Epithelial cell of esophagus (primary cell): ENCODE measurements at regions not wholly inside any gene's neighbourhood (a gene's known extent, or its start where the extent isn't known, plus 50 kb on each side); places are given as distances from the start of the nearest gene placed in this dataset.

Source experiments
- DNase-seq: peaks from one replicate; pipeline ENCODE4 v3.0.0; 2010; ENCODE audit warnings: low read depth
- H3K4me3 ChIP-seq: 2 replicates; pipeline ENCODE4 v1.5.1; 2011; ENCODE audit warnings: mild to moderate bottlenecking, low read length, control low read depth
- CTCF ChIP-seq: IDR thresholded peaks from 2 replicates; pipeline ENCODE4 v1.5.1; 2011; ENCODE audit warnings: low read depth, mild to moderate bottlenecking, low read length, control low read depth, inconsistent platforms; ENCODE audit not compliant: insufficient read depth; ENCODE audit errors: missing control alignments

DNA sequence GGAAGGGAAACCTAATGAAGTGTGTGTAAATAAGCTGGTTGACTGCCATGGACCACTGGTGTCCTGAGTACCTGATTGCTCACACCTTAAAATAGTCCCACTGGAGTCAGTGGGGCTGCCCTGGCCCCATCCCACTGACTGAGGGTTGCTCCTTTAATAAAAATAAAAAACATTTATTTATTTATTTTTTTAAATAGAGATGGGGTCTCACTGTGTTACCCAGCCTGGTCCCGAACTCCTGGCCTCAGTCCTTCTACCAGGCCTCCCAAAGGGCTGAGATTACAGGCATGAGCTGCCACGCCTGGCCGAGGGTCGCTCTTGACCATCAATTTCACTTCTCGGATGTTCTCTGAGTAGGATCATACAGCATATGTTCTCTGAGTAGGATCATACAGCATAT is 394.2 kb upstream of the IRX2 start:
- DNase-seq: no peak
- TF ChIP-seq CTCF: no peak
- H3K4me3 ChIP-seq: no peak overlapping the region

GRCh38 chr5:3143382-3143781 is 391.9 kb upstream of the IRX2 start:
- no peak for DNase-seq
- no peak overlapping the region for H3K4me3 ChIP-seq
- no peak for TF ChIP-seq CTCF

GRCh38 chr5:3142261-3143027 is 391.0 kb upstream of the IRX2 start:
- H3K4me3 ChIP-seq: no peak overlapping the region
- TF ChIP-seq CTCF: no peak
- DNase-seq: no peak

DNA sequence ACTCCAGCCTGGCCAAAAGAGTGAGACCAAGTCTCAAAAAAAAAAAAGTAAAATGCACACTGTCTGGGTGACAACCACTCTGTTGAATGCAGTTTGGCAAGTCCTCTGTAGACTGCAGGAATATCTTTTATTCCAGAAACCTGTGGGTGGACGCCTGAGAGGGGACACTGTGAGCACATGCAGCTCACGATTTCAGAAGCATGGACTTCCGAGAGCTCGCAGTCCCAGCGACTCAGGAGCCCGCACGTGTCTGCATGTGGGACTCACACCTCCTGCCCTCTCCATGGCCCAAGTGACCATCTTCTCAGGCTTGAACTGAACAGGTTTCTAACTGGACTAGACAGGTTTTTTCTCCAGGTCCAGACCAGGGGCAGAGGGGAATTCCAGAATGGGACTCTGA is 388.6 kb upstream of the IRX2 start:
- DNase-seq: no peak
- TF ChIP-seq CTCF: no peak

DNA sequence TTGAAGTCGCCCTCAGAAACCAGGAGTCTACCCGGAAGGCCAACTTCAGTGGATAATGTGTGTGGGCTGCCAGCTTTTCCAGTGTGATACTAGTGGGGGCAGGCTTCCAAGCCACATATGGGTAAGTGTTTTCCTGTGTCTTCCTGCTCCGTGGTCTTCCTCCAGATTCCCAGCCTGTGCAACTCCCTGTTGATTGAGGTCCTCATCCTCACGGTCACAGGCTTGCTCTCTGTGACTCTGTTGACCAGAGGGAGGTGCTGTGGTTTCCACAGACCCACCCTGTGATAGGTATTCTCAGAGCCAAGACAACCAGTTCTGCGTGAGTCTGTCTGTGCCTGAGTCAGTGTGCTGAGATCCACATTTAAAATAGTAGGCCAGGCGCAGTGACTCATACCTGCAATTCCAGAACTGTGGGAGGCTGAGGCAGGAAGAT is 388.0 kb upstream of the IRX2 start:
- DNase-seq: peak; percentile 43
- TF ChIP-seq CTCF: no peak
- H3K4me3 ChIP-seq: no peak overlapping the region

More for the DNA sequence above, 388.6 kb upstream of the IRX2 start:
- H3K4me3 ChIP-seq: no peak overlapping the region

GRCh38 chr5:3131161-3131560 is 379.7 kb upstream of the IRX2 start:
- DNase-seq: no peak
- no peak for TF ChIP-seq CTCF
- H3K4me3 ChIP-seq: no peak overlapping the region

DNA sequence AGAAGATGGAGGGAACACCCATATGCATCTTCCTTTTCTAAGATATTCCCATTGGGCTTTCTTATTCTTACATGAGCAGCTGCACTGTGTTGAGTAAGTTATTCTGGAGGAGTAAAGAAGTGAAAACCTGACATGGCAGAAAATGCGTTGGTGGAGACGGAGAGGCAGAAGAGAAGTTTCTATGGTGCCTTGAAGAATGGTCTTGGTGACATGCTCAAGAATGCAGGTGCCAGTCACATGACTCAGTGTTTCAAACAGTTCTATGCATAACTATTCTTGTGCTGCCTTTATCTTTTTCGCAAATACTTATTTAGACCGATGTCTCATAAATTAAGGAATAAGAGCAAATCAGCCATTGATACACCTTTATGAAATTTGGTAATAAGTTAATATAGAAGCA is 377.8 kb upstream of the IRX2 start:
- TF ChIP-seq CTCF: no peak
- no peak overlapping the region for H3K4me3 ChIP-seq
- no peak for DNase-seq
